Fibroblast of lung (primary cell): ENCODE measurements at regions not wholly inside any gene's neighbourhood (a gene's known extent, or its start where the extent isn't known, plus 50 kb on each side); places are given as distances from the start of the nearest gene placed in this dataset.

Experiments
- EZH2 ChIP-seq: IDR thresholded peaks from 2 replicates; pipeline ENCODE4 v1.5.1; 2012; ENCODE audit warnings: low read length, control low read depth, mild to moderate bottlenecking; ENCODE audit errors: missing control alignments
- TF ChIP-seq, protein P1 (sequence below), 2 donors: IDR thresholded peaks in 1 of 2; conservative IDR thresholded peaks in 1 of 2; 1 replicate in 1 of 2; 2 replicates in 1 of 2; pipeline ENCODE4 v1.5.1; 2011 to 2012; ENCODE audit warnings: low read length in 2 of 2, control low read depth in 1 of 2, inconsistent platforms in 1 of 2, low read depth in 1 of 2, mild to moderate bottlenecking in 1 of 2

DNA sequence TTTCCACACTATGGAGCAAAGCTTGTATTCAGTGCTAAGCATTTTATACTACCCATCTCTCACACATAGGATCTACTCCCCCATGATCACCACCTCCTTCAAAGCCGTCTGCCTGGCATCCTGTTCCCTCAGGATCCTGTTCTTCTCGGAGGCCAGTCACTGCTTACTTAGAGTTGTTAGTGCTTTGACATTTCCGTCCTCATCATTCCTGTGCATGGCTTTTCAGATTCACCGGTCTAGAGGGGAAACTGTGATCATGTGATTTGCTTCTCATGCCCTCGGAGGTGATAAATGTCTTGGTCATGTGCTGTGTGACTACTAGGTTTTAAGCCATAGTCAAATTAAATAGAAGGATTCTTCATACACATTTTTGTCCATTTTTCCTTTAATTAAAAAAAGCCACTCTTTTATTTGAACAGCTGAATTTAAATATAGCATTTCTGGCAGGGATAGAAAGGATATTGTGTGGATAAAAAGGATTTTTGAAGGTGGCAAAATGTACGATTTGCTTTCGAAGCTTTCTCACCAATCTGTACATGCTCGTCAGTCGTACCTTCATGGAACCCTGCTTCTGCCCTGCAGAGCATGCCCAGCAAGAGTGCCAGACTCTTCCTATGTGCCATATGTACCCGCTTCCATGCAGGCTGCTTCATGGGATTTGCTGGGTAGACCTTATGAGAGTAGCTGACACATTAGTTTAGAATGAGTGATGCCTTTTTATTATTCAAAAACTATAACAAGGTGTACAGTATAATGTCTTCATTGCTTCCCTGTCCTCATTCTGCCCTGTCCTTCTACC is 53.3 kb downstream of the BMAL2 start:
- TF ChIP-seq, protein P1, sequence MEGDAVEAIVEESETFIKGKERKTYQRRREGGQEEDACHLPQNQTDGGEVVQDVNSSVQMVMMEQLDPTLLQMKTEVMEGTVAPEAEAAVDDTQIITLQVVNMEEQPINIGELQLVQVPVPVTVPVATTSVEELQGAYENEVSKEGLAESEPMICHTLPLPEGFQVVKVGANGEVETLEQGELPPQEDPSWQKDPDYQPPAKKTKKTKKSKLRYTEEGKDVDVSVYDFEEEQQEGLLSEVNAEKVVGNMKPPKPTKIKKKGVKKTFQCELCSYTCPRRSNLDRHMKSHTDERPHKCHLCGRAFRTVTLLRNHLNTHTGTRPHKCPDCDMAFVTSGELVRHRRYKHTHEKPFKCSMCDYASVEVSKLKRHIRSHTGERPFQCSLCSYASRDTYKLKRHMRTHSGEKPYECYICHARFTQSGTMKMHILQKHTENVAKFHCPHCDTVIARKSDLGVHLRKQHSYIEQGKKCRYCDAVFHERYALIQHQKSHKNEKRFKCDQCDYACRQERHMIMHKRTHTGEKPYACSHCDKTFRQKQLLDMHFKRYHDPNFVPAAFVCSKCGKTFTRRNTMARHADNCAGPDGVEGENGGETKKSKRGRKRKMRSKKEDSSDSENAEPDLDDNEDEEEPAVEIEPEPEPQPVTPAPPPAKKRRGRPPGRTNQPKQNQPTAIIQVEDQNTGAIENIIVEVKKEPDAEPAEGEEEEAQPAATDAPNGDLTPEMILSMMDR (conservative IDR thresholded peaks at IDR 0.05 in 1 of 2, IDR thresholded peaks at IDR 0.05 in 1 of 2; ENCODE audit: low read depth in 1 of 2, low read length in 2 of 2) = no peak
- TF ChIP-seq EZH2 = no peak
